ENCODE measurements at regions not wholly inside any gene's neighbourhood (a gene's known extent, or its start where the extent isn't known, plus 50 kb on each side); places are given as distances from the start of the nearest gene placed in this dataset.

DNA sequence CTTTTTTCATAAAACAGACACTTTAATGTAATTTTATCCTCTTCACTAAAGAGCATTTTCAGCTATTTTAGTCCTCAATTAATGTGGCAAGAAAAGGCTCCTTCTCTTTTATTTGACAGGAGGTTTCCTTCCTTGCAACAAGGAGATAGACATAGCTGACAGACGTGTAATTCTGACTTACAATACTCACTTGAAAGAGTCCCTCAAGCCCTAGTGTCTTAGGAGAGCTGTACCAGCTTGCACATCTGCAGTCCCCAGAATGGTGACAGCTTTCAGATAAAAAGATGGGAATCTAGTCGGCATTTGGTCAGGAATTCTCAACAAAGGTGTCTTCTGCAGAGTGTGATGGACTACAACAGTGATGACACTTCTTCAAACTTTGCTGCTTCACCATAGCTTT lies 603.7 kb upstream of the PTCHD4 start:
- no peak overlapping the region for H3K27ac ChIP-seq (ENCODE audit: low read depth, low read length)
- no peaks in the 10 kb centered on the region for H3K9me3 ChIP-seq (ENCODE audit: control insufficient read depth in 2 of 3, low read length in 3 of 3)
- Mint-ChIP-seq H3K4me1 (no peaks in the 10 kb centered on the region), H3K4me3 (no peak overlapping the region), H3K27ac (no peak overlapping the region), H3K27me3 (no peaks in the 10 kb centered on the region), H3K36me3 (no peaks in the 10 kb centered on the region), H3K9me3 (peaks cover 0 to 9% (median 5%) of the 10 kb centered on the region in 11 donors)
- ChIA-PET CTCF (no interaction called here), POLR2A (no interaction called here)
- no peak overlapping the region for H3K4me3 ChIP-seq (ENCODE audit: low read length)
- H3K4me1 ChIP-seq (ENCODE audit: control insufficient read depth in 2 of 2, insufficient read depth in 2 of 2, low read length in 2 of 2), result no peaks in the 10 kb centered on the region
- no peaks in the 10 kb centered on the region for H3K36me3 ChIP-seq (ENCODE audit: control insufficient read depth in 2 of 3, insufficient read depth in 3 of 3, low read length in 3 of 3)
- no peak for ATAC-seq
- no peaks in the 10 kb centered on the region for H3K27me3 ChIP-seq (ENCODE audit: control insufficient read depth in 2 of 2, insufficient read depth in 2 of 2, low read length in 2 of 2)
- DNase-seq, result no peak
- intact Hi-C loops (cut with micrococcal nuclease), result no loop called here

DNA sequence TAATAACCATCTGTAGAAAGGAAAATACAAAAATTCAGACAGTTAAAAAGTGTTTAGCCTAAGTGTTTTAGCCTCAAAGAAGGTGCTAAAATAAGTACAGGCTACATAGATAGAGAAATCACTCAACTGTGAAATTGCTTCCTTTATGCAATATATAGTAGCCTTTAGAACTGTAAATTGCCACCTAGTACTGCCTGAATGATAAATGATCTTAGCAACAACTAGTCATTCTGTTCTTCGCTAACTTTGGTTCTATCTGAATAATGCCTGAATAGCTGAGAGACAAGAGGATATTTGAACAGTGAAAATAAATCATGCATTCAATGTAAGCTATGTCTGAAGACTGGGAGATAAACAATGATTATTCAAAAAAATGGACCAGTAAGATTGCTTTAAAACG lies 603.3 kb upstream of the PTCHD4 start:
- Mint-ChIP-seq H3K36me3 (no peaks in the 10 kb centered on the region), H3K4me1 (no peaks in the 10 kb centered on the region), H3K27ac (no peak overlapping the region), H3K9me3 (peaks cover 0 to 6% (median 2%) of the 10 kb centered on the region in 11 donors), H3K27me3 (no peaks in the 10 kb centered on the region), H3K4me3 (no peak overlapping the region)
- H3K27me3 ChIP-seq (ENCODE audit: control insufficient read depth in 2 of 2, insufficient read depth in 2 of 2, low read length in 2 of 2), result no peaks in the 10 kb centered on the region
- POLR2A ChIA-PET, result no interaction called here
- no peak overlapping the region for H3K27ac ChIP-seq (ENCODE audit: low read depth, low read length)
- no peak overlapping the region for H3K4me3 ChIP-seq (ENCODE audit: low read length)
- DNase-seq, result no peak
- intact Hi-C loops (cut with micrococcal nuclease), result no loop called here
- no peaks in the 10 kb centered on the region for H3K4me1 ChIP-seq (ENCODE audit: control insufficient read depth in 2 of 2, insufficient read depth in 2 of 2, low read length in 2 of 2)
- no peaks in the 10 kb centered on the region for H3K9me3 ChIP-seq (ENCODE audit: control insufficient read depth in 2 of 3, low read length in 3 of 3)
- ATAC-seq, result no peak
- no peaks in the 10 kb centered on the region for H3K36me3 ChIP-seq (ENCODE audit: control insufficient read depth in 2 of 3, insufficient read depth in 3 of 3, low read length in 3 of 3)
- CTCF ChIA-PET, result no interaction called here

DNA sequence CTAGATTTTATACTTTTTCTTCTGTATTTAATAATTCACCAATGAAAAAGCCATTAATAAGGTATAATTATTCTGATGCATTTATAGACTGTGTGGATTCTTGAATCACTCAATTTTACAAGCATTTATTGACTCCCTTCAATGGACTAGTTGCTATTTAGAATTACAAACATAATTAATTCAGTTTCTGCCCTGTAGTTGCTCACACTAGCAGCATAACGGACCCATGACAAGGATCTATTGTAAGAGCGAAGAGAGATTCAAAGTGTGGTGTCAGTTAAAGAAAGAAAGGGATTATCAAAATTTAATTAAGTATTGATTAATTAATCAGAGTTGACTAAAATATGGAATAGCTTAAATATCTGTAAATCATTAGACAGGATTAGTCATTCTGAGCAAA lies 602.6 kb upstream of the PTCHD4 start:
- intact Hi-C loops (cut with micrococcal nuclease), result no loop called here
- POLR2A ChIA-PET, result no interaction called here
- H3K4me1 ChIP-seq (ENCODE audit: control insufficient read depth in 2 of 2, insufficient read depth in 2 of 2, low read length in 2 of 2), result no peaks in the 10 kb centered on the region
- no peak overlapping the region for H3K27ac Mint-ChIP-seq
- H3K36me3 Mint-ChIP-seq, result no peaks in the 10 kb centered on the region
- H3K27me3 ChIP-seq (ENCODE audit: control insufficient read depth in 2 of 2, insufficient read depth in 2 of 2, low read length in 2 of 2), result no peaks in the 10 kb centered on the region
- no peaks in the 10 kb centered on the region for H3K4me1 Mint-ChIP-seq
- H3K9me3 ChIP-seq (ENCODE audit: control insufficient read depth in 2 of 3, low read length in 3 of 3), result no peaks in the 10 kb centered on the region
- ATAC-seq, result no peak
- no peaks in the 10 kb centered on the region for H3K27me3 Mint-ChIP-seq
- H3K36me3 ChIP-seq (ENCODE audit: control insufficient read depth in 2 of 3, insufficient read depth in 3 of 3, low read length in 3 of 3), result no peaks in the 10 kb centered on the region
- H3K27ac ChIP-seq (ENCODE audit: low read depth, low read length), result no peak overlapping the region
- no peak for DNase-seq
- no peak overlapping the region for H3K4me3 ChIP-seq (ENCODE audit: low read length)
- CTCF ChIA-PET, result no interaction called here
- H3K4me3 Mint-ChIP-seq, result no peak overlapping the region
- peaks cover 0 to 6% (median 2%) of the 10 kb centered on the region in 11 donors for H3K9me3 Mint-ChIP-seq

DNA sequence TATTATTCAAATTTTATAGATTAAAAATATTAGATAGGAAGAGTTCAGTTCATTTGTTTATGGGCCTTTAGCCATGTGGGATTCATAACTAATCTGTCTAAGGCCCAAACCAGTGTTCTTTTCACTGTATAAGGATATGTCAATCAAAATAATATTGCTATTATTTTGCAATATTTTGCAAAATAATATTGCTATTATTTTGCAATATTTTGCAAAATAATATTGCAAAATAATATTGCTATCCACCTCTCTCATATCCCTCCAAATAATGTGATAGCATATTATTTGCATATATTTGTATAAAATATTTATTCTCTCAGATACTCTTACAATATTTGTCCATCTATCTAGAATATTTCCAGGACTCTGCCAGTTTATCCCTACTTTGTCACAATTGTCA lies 595.3 kb upstream of the PTCHD4 start:
- H3K27ac ChIP-seq (ENCODE audit: low read depth, low read length), result no peak overlapping the region
- ChIA-PET CTCF (no interaction called here), POLR2A (no interaction called here)
- ATAC-seq (no peak), DNase-seq (no peak)
- H3K4me3 Mint-ChIP-seq, result no peak overlapping the region
- no peaks in the 10 kb centered on the region for H3K4me1 ChIP-seq (ENCODE audit: control insufficient read depth in 2 of 2, insufficient read depth in 2 of 2, low read length in 2 of 2)
- peaks cover 0 to 1% (median 0%) of the 10 kb centered on the region in 7 donors for H3K4me1 Mint-ChIP-seq
- no peaks in the 10 kb centered on the region for H3K27me3 Mint-ChIP-seq
- H3K9me3 Mint-ChIP-seq, result peaks cover 0 to 21% (median 6%) of the 10 kb centered on the region in 11 donors
- peaks cover 0 to 4% (median 0%) of the 10 kb centered on the region in 3 experiments for H3K9me3 ChIP-seq (ENCODE audit: control insufficient read depth in 2 of 3, low read length in 3 of 3)
- intact Hi-C loops (cut with micrococcal nuclease), result no loop called here
- H3K27ac Mint-ChIP-seq, result no peak overlapping the region
- no peaks in the 10 kb centered on the region for H3K36me3 Mint-ChIP-seq
- H3K27me3 ChIP-seq (ENCODE audit: control insufficient read depth in 2 of 2, insufficient read depth in 2 of 2, low read length in 2 of 2), result no peaks in the 10 kb centered on the region
- H3K4me3 ChIP-seq (ENCODE audit: low read length), result no peak overlapping the region
- no peaks in the 10 kb centered on the region for H3K36me3 ChIP-seq (ENCODE audit: control insufficient read depth in 2 of 3, insufficient read depth in 3 of 3, low read length in 3 of 3)

DNA sequence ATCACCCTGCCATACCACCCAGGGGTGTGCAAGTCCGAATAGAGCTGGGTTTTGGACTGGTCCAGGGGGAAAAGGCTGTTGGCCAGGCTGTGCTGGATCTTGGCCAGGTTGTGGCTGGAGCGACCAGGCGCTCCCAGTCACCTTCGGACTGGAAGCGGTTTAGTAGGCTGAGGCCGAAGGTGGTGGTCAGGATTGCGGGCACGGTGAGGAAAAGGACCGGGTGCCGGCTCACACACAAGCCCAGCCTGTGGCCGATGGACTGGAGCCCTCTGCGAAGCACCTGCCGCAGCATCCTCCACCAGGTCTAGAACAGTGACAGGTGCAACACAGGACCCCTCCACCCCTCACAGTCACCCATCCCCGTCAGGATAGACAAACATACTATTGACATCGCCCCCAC lies 590.6 kb upstream of the PTCHD4 start:
- no peaks in the 10 kb centered on the region for H3K4me1 ChIP-seq (ENCODE audit: control insufficient read depth in 2 of 2, insufficient read depth in 2 of 2, low read length in 2 of 2)
- DNase-seq (no peak), ATAC-seq (no peak)
- no peak overlapping the region for H3K4me3 ChIP-seq (ENCODE audit: low read length)
- H3K36me3 ChIP-seq (ENCODE audit: control insufficient read depth in 2 of 3, insufficient read depth in 3 of 3, low read length in 3 of 3), result no peaks in the 10 kb centered on the region
- Mint-ChIP-seq H3K27ac (no peak overlapping the region), H3K9me3 (peaks cover 5 to 22% (median 11%) of the 10 kb centered on the region in 11 donors), H3K4me1 (peaks cover 0 to 1% (median 0%) of the 10 kb centered on the region in 7 donors), H3K4me3 (no peak overlapping the region), H3K27me3 (no peaks in the 10 kb centered on the region), H3K36me3 (no peaks in the 10 kb centered on the region)
- no peak overlapping the region for H3K27ac ChIP-seq (ENCODE audit: low read depth, low read length)
- ChIA-PET POLR2A (no interaction called here), CTCF (no interaction called here)
- intact Hi-C loops (cut with micrococcal nuclease), result no loop called here
- H3K9me3 ChIP-seq (ENCODE audit: control insufficient read depth in 2 of 3, low read length in 3 of 3), result peaks cover 0 to 4% (median 0%) of the 10 kb centered on the region in 3 experiments
- H3K27me3 ChIP-seq (ENCODE audit: control insufficient read depth in 2 of 2, insufficient read depth in 2 of 2, low read length in 2 of 2), result no peaks in the 10 kb centered on the region

DNA sequence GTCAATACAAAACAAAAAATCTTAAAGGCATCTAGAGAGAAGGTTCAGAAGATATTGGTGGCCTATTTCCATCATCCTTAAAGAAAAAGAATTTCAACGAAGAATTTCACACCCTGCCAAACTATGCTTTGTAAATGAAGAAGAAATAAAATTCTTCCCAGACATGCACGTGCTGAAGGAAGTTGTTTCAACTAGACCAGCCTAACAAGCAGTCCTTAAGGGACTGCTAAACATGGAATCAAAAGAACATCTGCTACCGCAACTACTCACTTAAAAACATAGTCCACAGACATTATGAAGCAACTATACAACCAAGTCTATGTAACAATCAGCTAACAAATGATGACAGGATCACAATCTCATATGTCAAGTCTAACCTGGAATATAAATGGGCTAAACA lies 584.9 kb upstream of the PTCHD4 start:
- no peak overlapping the region for H3K4me3 ChIP-seq (ENCODE audit: low read length)
- Mint-ChIP-seq H3K4me1 (no peaks in the 10 kb centered on the region), H3K4me3 (no peak overlapping the region), H3K27ac (no peak overlapping the region), H3K36me3 (no peaks in the 10 kb centered on the region), H3K9me3 (peaks cover 5 to 38% (median 17%) of the 10 kb centered on the region in 11 donors), H3K27me3 (no peaks in the 10 kb centered on the region)
- ATAC-seq, result no peak
- no peak for DNase-seq
- intact Hi-C loops (cut with micrococcal nuclease), result no loop called here
- no peaks in the 10 kb centered on the region for H3K4me1 ChIP-seq (ENCODE audit: control insufficient read depth in 2 of 2, insufficient read depth in 2 of 2, low read length in 2 of 2)
- H3K27me3 ChIP-seq (ENCODE audit: control insufficient read depth in 2 of 2, insufficient read depth in 2 of 2, low read length in 2 of 2), result no peaks in the 10 kb centered on the region
- H3K36me3 ChIP-seq (ENCODE audit: control insufficient read depth in 2 of 3, insufficient read depth in 3 of 3, low read length in 3 of 3), result no peaks in the 10 kb centered on the region
- ChIA-PET POLR2A (no interaction called here), CTCF (no interaction called here)
- H3K9me3 ChIP-seq (ENCODE audit: control insufficient read depth in 2 of 3, low read length in 3 of 3), result no peaks in the 10 kb centered on the region
- no peak overlapping the region for H3K27ac ChIP-seq (ENCODE audit: low read depth, low read length)

DNA sequence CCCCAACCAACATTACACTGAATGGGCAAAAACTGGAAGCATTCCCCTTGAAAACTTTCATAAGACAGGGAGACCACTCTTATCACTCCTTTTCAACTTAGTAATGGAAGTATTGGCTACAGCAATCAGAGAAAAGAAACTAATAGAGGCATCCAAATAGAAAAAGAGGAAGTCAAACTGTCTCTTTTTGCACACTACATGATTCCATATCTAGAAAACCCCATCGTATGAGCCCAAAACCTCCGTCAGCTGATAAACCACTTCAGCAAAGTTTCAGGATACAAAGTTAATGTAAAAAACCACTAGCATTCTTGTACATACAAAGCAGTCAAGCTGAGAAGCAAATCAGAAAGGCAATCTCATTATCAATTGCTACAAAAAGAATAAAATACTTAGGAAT lies 580.4 kb upstream of the PTCHD4 start:
- Mint-ChIP-seq H3K27me3 (no peaks in the 10 kb centered on the region), H3K4me1 (no peaks in the 10 kb centered on the region), H3K27ac (no peak overlapping the region), H3K9me3 (peaks cover 12 to 61% (median 28%) of the 10 kb centered on the region in 11 donors), H3K4me3 (no peak overlapping the region), H3K36me3 (no peaks in the 10 kb centered on the region)
- CTCF ChIA-PET, result no interaction called here
- POLR2A ChIA-PET, result no interaction called here
- ATAC-seq, result no peak
- Histone ChIP-seq H3K27me3 (ENCODE audit: control insufficient read depth in 2 of 2, insufficient read depth in 2 of 2, low read length in 2 of 2) (no peaks in the 10 kb centered on the region), H3K4me3 (ENCODE audit: low read length) (no peak overlapping the region), H3K36me3 (ENCODE audit: control insufficient read depth in 2 of 3, insufficient read depth in 3 of 3, low read length in 3 of 3) (no peaks in the 10 kb centered on the region), H3K4me1 (ENCODE audit: control insufficient read depth in 2 of 2, insufficient read depth in 2 of 2, low read length in 2 of 2) (no peaks in the 10 kb centered on the region), H3K9me3 (ENCODE audit: control insufficient read depth in 2 of 3, low read length in 3 of 3) (peaks cover 0 to 10% (median 0%) of the 10 kb centered on the region in 3 experiments), H3K27ac (ENCODE audit: low read depth, low read length) (no peak overlapping the region)
- no peak for DNase-seq
- intact Hi-C loops (cut with micrococcal nuclease), result no loop called here
